Astrocyte (in vitro differentiated cells and primary cell): ENCODE measurements at regions not wholly inside any gene's neighbourhood (a gene's known extent, or its start where the extent isn't known, plus 50 kb on each side); places are given as distances from the start of the nearest gene placed in this dataset.

ENCODE experiments used
- DNase-seq: peaks from one replicate; pipeline ENCODE4 v3.0.0-alpha.2; 2010; ENCODE audit warnings: low read depth
- FAIRE-seq: peaks from 2 replicates; lab custom pipeline; 2011; peaks lifted over from hg19 to GRCh38; lab: Jason Lieb, UNC
- H2AFZ ChIP-seq: 2 replicates; pipeline ENCODE4 v1.6.0; 2012; ENCODE audit warnings: low read depth, low read length, inconsistent platforms
- H3K27ac ChIP-seq: 2 replicates; pipeline ENCODE4 v1.5.1; 2011; ENCODE audit warnings: low read depth, low read length, inconsistent platforms
- H3K27me3 ChIP-seq: 2 replicates; pipeline ENCODE4 v1.6.0; 2011; ENCODE audit warnings: low read length, inconsistent platforms; ENCODE audit not compliant: insufficient read depth
- H3K36me3 ChIP-seq: 2 replicates; pipeline ENCODE4 v1.5.1; 2011; ENCODE audit warnings: low read length, inconsistent platforms; ENCODE audit not compliant: insufficient read depth
- H3K4me1 ChIP-seq: 2 replicates; pipeline ENCODE4 v1.5.1; 2011; ENCODE audit warnings: low read length, inconsistent platforms; ENCODE audit not compliant: insufficient read depth
- H3K4me2 ChIP-seq: 2 replicates; pipeline ENCODE4 v1.6.0; 2012; ENCODE audit warnings: low read length, inconsistent platforms
- H3K4me3 ChIP-seq: 2 replicates; pipeline ENCODE4 v1.5.1; 2011; ENCODE audit warnings: low read depth, mild to moderate bottlenecking, low read length, inconsistent platforms; ENCODE audit not compliant: insufficient read depth
- H3K79me2 ChIP-seq: 2 replicates; pipeline ENCODE4 v1.6.0; 2012; ENCODE audit warnings: mild to moderate bottlenecking, low read length, inconsistent platforms; ENCODE audit not compliant: insufficient read depth
- H3K9ac ChIP-seq: 2 replicates; pipeline ENCODE4 v1.6.0; 2012; ENCODE audit warnings: mild to moderate bottlenecking, low read length, inconsistent platforms
- H3K9me3 ChIP-seq: 2 replicates; pipeline ENCODE4 v1.5.1; 2012; ENCODE audit warnings: low read depth, mild to moderate bottlenecking, low read length, inconsistent platforms; ENCODE audit not compliant: insufficient read depth
- H4K20me1 ChIP-seq: 2 replicates; pipeline ENCODE4 v1.6.0; 2012; ENCODE audit warnings: low read length, inconsistent platforms; ENCODE audit not compliant: insufficient read depth
- H3K27ac Mint-ChIP-seq: one replicate; pipeline ENCODE4 v1.8.0; 2021; ENCODE audit warnings: mild to moderate bottlenecking, mixed read lengths; ENCODE audit not compliant: unreplicated experiment
- H3K27me3 Mint-ChIP-seq: one replicate; pipeline ENCODE4 v1.8.0; 2021; ENCODE audit warnings: low read depth, mixed read lengths; ENCODE audit not compliant: unreplicated experiment
- H3K36me3 Mint-ChIP-seq: one replicate; pipeline ENCODE4 v1.8.0; 2021; ENCODE audit warnings: low read depth, mixed read lengths; ENCODE audit not compliant: unreplicated experiment
- H3K4me1 Mint-ChIP-seq: one replicate; pipeline ENCODE4 v1.8.0; 2021; ENCODE audit warnings: low read depth, mixed read lengths; ENCODE audit not compliant: unreplicated experiment
- H3K4me3 Mint-ChIP-seq: one replicate; pipeline ENCODE4 v1.8.0; 2021; ENCODE audit warnings: mild to moderate bottlenecking, moderate library complexity, mixed read lengths; ENCODE audit not compliant: unreplicated experiment
- H3K9me3 Mint-ChIP-seq: one replicate; pipeline ENCODE4 v1.8.0; 2021; ENCODE audit warnings: mild to moderate bottlenecking, mixed read lengths; ENCODE audit not compliant: unreplicated experiment
- EZH2 ChIP-seq: IDR thresholded peaks from 2 replicates; pipeline ENCODE4 v1.6.1; 2012; ENCODE audit warnings: mild to moderate bottlenecking, low read length, inconsistent platforms; ENCODE audit not compliant: insufficient read depth
- TF ChIP-seq, protein P1 (sequence below): IDR thresholded peaks from 2 replicates; pipeline ENCODE4 v1.5.1; 2011; ENCODE audit warnings: low read depth, mild to moderate bottlenecking, inconsistent platforms, low read length, moderate library complexity; ENCODE audit not compliant: insufficient read depth

DNA sequence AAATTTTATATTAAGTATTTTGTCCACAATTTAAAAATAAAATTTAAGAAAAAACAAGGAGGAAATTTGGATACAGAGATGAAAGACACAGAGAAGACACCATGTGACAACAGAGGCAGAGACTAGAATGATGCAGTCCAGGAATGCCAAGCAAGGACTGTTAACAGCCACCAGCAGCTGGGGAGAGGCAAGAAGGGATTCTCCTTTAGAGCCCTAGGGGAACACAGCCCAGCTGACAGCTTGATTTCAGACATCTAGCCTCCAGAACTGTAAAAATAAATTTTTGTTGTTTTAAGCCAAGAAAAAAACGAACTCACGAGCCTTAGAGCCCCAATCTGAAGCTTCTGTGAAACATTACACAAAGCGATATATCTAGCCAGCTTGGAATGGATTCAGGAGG is 198.5 kb downstream of the ZNF648 start:
- no peaks in the 10 kb centered on the region for H3K79me2 ChIP-seq
- no peak overlapping the region for H3K4me3 ChIP-seq
- H3K27ac ChIP-seq: no peak overlapping the region
- H3K4me2 ChIP-seq: no peak overlapping the region
- no peaks in the 10 kb centered on the region for H3K4me1 Mint-ChIP-seq
- H3K36me3 ChIP-seq: no peaks in the 10 kb centered on the region
- no peak for TF ChIP-seq EZH2
- TF ChIP-seq, protein P1, sequence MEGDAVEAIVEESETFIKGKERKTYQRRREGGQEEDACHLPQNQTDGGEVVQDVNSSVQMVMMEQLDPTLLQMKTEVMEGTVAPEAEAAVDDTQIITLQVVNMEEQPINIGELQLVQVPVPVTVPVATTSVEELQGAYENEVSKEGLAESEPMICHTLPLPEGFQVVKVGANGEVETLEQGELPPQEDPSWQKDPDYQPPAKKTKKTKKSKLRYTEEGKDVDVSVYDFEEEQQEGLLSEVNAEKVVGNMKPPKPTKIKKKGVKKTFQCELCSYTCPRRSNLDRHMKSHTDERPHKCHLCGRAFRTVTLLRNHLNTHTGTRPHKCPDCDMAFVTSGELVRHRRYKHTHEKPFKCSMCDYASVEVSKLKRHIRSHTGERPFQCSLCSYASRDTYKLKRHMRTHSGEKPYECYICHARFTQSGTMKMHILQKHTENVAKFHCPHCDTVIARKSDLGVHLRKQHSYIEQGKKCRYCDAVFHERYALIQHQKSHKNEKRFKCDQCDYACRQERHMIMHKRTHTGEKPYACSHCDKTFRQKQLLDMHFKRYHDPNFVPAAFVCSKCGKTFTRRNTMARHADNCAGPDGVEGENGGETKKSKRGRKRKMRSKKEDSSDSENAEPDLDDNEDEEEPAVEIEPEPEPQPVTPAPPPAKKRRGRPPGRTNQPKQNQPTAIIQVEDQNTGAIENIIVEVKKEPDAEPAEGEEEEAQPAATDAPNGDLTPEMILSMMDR: no peak
- H3K9me3 ChIP-seq: no peaks in the 10 kb centered on the region
- DNase-seq (no peak), FAIRE-seq (no peak)
- peaks cover 2% of the 10 kb centered on the region for H3K9me3 Mint-ChIP-seq
- H3K9ac ChIP-seq: no peak overlapping the region
- H4K20me1 ChIP-seq: no peaks in the 10 kb centered on the region
- H3K27me3 ChIP-seq: no peaks in the 10 kb centered on the region
- no peak overlapping the region for H3K4me3 Mint-ChIP-seq
- no peaks in the 10 kb centered on the region for H3K36me3 Mint-ChIP-seq
- no peak overlapping the region for H3K27ac Mint-ChIP-seq
- no peaks in the 10 kb centered on the region for H3K27me3 Mint-ChIP-seq
- no peaks in the 10 kb centered on the region for H3K4me1 ChIP-seq
- H2AFZ ChIP-seq: no peak overlapping the region

DNA sequence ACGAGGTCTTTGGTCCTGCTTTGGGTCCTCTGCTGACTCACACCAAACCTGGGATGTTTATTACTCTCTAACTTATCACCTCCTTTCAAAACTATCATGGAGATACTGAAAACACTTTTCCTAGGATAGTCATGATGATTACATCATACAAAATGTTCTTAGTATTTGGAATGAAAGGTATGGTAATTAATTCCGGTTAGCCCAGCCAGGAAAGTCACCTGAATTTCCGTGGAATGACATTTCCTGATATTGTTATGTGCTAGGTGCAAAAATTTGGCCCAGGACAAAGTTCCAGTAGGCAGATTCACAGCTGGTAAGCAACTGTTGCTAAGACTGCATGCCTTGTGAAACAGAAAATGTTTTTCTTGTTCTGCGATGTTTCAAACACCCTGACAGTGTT is 203.4 kb downstream of the ZNF648 start:
- Histone ChIP-seq H3K79me2 (no peaks in the 10 kb centered on the region), H3K27ac (no peak overlapping the region), H3K4me1 (no peaks in the 10 kb centered on the region), H3K36me3 (no peaks in the 10 kb centered on the region), H3K9ac (no peak overlapping the region), H3K4me3 (no peak overlapping the region), H2AFZ (no peak overlapping the region), H3K9me3 (no peaks in the 10 kb centered on the region), H3K27me3 (no peaks in the 10 kb centered on the region), H4K20me1 (no peaks in the 10 kb centered on the region), H3K4me2 (no peak overlapping the region)
- Mint-ChIP-seq H3K4me1 (no peaks in the 10 kb centered on the region), H3K27ac (no peak overlapping the region), H3K27me3 (no peaks in the 10 kb centered on the region), H3K4me3 (no peak overlapping the region), H3K36me3 (no peaks in the 10 kb centered on the region), H3K9me3 (peaks cover 16% of the 10 kb centered on the region)
- no peak for TF ChIP-seq EZH2
- TF ChIP-seq, protein P1: no peak
- DNase-seq (no peak), FAIRE-seq (no peak)
